ENCODE measurements at regions not wholly inside any gene's neighbourhood (a gene's known extent, or its start where the extent isn't known, plus 50 kb on each side); places are given as distances from the start of the nearest gene placed in this dataset.

GRCh38 chr6:29884261-29884660 is 56.6 kb downstream of the HLA-G start:
- in situ Hi-C loops (cut with HindIII; ENCODE audit: low pct_unique_long_range_greater_than_20kb, low sequenced_read_pairs) = no loop called here
- peak; percentile 73 for DNase-seq (ENCODE audit: low read depth, low spot score)

GRCh38 chr6:29886701-29887100 is 55.6 kb upstream of the HLA-A start:
- DNase-seq (ENCODE audit: low read depth, low spot score) = no peak
- in situ Hi-C loops (cut with HindIII; ENCODE audit: low pct_unique_long_range_greater_than_20kb, low sequenced_read_pairs) = no loop called here

- DNase-seq (ENCODE audit: low read depth, low spot score) = no peak
- in situ Hi-C loops (cut with HindIII; ENCODE audit: low pct_unique_long_range_greater_than_20kb, low sequenced_read_pairs) = no loop called here
These were observed 55.0 kb upstream of the HLA-A start for GRCh38 chr6:29887330-29887818.

GRCh38 chr6:29887819-29888776 is 54.2 kb upstream of the HLA-A start:
- no peak for DNase-seq (ENCODE audit: low read depth, low spot score)
- in situ Hi-C loops (cut with HindIII; ENCODE audit: low pct_unique_long_range_greater_than_20kb, low sequenced_read_pairs) = no loop called here

Data from SK-MEL-5 (cell line).